Dermis blood vessel endothelial cell (primary cell): ENCODE measurements at regions not wholly inside any gene's neighbourhood (a gene's known extent, or its start where the extent isn't known, plus 50 kb on each side); places are given as distances from the start of the nearest gene placed in this dataset.
"Not testable (repeated sequence)": the region's sequence is repeated elsewhere in the genome, so short reads cannot be mapped to it uniquely, and the experiment has no call there.

Experiments
- DNase-seq: peaks from one replicate; pipeline ENCODE4 v3.0.0; 2010

DNA sequence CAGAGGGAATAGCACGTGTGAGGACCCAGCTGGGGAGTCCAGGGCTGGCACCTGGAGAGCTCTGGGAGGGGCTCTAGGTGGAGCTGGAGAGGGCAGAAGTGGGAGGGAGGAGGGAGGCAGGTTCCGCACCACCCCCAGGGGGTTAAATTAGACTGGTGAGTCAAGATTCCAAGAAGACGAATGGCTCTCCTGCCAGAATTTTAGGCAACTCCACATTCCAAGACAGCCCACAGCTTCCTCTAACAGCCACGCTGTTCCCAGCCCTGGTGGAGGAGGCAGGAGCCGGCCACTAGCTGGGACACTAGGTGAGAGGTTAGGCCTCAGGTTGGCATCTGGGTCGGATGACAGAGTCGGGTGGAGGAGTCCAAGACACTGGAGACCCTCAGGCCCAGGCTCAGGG is 60.2 kb downstream of the TFAP2C start:
- DNase-seq = no peak

DNA sequence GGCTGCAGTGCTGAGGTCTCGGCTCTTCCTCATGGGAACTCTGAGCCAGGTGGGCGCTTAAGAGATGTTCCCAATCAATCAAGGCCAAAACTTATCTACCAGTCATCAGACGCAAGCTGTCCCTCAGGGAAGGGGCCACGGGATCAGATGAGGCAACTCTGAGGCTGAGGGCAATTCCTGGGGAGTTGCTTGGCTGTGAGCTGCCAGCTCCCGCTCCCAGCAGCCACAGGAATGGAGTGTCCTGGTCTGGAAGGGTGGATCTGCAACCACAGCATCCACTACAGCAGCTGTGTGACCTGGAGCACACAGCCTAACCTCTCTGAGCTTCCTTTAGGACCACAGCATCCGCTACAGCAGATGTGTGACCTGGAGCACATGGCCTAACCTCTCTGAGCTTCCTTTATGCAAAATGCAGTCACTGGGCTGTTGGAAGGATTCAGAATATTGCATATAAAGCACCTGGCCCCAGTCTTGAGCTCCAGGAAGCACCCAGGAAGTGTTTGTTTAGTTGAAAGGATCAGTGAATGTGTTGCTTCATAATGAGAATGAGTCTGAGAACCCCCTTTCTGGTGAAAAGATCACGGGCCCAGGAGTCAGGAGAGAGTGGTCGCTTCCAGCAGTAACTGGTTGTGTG is 60.9 kb downstream of the TFAP2C start:
- no peak for DNase-seq

DNA sequence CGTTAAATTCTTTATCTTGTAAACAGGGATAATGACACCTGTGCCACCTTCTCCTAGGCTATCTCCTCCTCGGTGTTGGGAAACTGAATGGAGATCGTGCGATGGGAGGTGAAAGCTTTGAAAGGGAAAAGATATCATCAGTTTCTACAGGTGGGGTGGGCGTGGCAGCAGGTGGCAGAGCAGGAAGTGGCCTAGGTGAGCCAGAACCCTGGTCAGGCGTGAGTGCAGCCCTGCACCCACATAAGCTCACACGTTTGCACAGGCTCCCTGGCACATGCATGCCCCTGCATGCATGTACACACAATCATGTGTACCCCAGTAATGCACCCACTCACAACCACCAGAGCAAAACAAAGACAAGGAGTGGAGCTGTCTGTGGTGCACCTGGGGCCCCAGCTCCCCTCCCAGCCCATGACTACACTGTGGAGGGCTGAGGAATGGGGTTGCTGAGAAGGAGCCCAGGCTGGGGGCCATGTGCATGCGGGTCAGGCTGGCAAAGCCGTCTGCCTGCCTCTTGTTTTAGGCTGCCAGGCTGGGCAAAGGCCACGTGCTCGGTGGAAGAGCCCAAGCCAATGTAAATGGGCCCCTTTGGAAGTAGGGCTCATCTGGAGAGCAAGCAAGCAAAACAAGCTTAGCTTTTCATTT is 61.5 kb downstream of the TFAP2C start:
- no peak for DNase-seq

DNA sequence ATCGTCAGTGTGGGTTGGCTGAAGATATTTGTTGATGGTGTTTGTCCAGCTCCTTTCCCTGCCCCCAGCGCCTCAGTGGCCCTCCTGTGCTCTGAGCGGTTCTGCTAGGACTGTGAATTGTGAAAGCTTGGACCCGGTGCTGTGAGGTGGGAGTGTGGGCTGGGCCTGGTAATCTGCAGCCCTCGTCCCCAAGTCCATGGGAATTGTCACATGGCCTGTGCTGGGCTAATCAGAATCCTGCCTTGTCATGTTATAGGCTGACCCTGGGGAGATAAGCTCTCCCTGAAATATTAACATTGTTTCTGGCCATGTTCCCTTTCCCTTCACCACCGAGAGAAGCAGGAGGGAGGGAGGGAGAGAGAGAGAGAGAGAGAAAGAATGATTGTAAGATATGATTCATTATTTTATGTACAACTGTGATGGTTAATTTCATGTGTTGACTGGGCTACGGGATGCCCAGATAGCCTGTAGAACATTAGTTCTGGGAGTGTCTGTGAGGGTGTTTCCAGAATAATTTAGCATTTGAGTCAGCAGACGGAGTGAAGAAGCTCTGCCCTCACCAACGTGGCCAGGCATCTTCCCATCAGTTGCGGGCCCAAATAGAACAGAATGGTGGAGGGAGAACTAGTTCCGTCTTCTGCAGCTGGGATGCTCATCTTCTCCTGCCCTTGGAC is 62.4 kb downstream of the TFAP2C start:
- DNase-seq = no peak

DNA sequence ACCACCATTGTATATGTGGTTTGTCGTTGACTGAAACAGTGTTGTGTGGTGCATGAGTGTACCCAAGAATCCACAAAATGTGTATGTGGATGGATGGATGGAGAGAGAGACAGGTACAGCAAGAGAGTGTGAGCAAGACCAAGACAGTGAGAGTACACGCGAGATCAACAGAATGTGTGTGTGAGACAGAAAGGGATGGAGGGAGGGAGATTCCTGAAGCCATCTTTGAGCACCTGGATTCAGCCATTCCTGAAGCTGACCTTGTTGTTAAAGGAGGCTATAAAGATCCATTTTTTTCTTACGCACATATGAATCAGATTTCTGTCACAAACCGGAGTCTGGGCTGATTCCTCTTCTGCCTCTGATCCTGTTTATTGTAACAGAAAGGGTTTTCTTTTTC is 64.1 kb downstream of the TFAP2C start:
- no peak for DNase-seq

DNA sequence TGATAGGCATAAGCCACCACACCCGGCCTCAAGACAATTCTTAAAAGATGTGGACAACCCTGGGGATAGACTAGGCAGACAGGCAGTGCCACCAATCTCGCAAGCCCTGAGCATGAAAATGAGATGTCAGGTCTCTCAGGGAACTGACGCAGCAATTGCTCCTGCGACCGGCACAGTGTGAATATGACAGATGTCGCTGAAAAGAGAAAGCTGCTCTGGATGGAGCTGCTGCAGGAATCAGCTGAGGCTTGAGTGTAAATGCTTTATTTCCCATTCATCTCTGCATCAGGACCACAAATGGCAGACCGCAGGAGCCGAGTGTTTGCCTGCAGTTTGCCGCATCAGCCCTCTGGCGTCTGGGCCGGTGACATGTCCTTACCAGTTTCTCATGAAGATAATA is 68.4 kb downstream of the TFAP2C start:
- DNase-seq = no peak

DNA sequence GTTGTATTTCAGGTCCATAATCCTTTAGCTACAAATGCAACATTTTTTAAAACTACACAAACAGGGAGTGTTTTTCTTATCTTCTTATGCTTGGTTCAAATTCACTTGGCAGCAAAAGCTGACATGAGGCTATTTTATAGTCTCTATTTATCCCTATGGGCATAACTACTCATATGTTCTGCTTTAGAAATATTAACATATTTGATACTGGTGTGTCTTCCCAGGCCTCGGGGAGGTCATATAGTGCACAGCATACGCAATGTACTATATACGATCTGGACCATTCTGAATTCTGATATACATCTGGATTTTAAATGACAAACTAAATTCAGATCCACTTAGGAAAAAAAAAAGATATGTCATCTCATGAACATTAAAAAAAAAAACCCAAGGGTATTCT is 69.2 kb downstream of the TFAP2C start:
- no peak for DNase-seq

DNA sequence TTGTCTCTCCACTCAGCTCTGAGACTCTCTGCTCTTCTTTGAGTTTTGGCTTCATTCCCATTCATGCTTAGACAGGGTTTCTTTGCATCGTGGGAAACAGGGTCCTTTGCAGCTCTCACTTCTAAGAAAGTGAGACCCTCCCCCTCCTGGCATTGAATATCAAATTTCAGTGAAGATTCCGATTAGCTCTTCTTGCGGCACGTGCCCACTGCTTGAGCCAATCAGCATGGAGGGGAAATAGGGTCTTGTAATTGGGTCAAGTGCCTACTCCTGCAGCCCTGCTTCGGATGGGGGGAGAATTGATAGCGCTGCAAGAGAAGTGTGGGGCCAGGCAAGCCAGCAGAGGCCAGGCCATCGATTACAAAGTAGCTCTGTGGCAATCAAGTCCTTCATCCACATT is 69.6 kb downstream of the TFAP2C start:
- DNase-seq = no peak

DNA sequence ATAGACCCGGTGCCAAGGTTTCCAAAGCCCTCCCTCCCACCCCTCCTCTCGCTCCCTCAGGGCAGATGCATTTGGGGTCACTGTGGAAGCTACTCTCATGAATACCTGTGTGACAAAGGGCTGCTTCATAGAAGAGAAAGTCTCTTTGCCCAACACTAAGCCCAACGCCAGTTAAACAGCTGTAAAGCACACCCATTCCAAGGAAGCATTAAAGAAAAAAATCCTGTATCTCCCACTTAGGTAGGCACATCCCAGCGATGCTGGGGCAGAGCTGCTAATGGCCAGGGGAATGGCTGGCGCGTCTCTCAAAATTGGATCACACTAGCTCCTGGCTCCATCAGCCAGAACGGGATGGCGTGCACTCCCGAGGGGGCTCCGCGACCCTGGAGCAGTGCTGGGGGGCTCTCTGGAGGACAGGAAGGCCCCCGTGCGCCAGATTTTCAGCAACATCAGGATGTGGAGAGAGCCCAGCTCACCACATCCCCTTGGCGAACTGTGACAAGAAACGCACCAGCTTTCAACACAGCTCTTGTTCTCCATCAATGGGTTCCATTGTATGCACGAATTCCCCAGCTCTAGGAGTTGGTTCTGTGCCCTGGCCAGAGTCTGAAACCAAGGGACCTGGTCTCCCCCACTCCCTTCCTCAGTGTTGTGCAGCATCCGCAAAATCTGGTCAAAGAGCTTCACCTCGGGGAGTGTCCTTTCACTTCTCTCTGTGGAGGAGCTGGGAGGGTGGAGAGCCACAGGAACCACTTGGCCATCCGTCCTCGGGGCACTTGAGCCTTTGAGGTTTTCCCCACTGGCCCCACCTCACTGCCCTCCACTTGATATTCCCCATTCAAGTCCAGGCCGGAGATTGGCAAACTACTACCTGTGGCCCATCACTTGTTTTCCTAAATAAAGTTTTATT is 74.1 kb downstream of the TFAP2C start:
- no peak for DNase-seq

DNA sequence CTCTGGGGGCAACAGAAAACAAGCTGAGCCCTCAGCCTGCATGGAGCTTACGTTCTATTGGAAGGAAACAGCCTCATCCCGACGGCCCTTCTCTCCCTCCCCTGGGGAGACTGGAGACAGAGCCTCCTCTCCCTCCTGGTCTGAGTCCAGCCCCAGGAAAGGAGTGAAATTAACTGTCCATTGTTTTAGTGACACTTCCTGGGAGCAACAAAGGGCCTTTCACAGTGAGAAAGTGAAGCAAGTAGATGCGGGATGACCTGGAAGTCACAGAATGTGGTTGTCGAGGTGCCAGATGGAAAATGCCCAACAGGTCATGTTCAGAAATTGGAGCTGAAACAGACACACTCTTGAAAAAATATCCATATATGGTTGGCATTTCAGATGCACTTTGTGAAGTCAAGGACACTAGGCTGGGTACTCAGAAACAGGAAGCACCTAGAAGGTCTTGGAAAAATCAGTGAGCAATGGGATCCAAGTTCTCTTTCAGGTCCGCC is 77.8 kb downstream of the TFAP2C start:
- no peak for DNase-seq

DNA sequence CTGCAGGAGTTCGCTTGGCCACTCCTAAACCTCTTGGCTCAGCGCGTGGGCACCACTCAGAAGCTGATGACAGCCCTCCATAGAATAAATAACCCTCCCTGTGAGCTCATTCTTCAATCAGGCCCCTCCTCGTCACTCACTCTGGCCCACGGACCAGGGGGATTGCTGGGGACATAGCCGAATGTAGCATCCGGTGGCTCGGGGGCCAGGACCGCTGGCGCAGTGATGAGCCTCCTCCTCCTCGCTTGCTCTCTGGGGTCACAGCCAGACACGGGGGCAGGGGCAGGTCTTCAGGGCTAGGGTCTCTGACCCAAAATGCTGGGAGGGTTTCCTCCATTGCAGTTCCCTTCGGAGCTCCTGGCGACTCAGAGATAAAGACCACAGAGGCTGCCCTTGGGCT is 79.9 kb downstream of the TFAP2C start:
- no peak for DNase-seq

DNA sequence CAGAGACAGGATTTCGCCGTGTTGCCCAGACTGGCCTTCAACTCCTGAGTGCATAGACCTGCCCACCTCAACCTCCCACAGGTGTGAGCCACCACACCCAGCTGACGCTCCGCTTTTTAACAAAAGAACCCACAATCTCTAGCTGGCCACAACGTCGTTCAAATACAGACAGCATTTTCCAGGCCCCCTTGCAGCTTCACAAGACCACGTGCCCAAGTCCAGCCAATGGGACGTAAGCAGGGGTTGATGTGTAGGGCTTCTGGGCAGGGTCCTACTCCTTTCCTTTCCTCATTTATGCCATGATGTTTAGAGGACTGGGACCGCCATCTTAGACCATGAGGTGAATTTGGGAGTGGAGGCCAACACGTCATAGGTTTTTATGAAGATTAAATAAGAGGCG is 81.0 kb downstream of the TFAP2C start:
- DNase-seq = no peak

DNA sequence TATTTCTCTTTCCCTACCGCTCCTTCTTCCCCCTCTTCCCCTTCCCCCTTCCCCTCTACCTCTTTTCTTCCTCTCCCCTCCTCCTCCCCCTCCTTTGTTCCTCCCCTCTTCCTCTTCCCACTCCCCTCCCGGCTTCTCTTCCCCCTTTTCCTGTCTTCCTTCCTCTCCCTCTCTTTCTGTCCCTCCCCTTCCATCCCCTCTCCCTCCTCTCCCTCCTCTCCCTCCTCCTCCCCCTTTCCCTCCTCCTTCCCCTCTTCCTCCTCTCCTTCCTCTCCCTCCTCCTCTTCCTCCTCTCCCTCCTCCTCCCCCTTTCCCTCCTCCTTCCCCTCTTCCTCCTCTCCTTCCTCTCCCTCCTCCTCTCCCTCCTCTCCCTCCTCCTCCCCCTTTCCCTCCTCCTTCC is 81.5 kb downstream of the TFAP2C start:
- not testable (repeated sequence) for DNase-seq

DNA sequence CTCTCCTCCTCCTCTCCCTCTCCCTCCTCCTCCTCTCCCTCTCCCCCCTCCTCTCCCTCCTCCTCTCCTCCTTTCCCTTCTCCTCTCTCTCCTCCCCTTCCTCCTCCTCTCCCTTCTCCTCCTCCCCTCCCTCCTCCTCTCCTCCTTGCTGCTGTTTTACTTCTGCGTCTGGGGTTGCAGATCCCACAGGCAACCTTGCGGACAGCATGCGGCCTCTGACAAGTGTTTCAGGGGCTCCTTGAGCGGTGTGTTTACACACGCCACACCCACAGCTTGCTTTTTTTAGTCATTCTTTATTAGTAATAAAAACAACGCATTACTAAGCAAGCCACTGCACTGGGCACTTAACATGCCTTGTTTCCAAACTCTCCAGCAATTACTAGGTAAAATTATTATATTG is 81.9 kb downstream of the TFAP2C start:
- DNase-seq = no peak

DNA sequence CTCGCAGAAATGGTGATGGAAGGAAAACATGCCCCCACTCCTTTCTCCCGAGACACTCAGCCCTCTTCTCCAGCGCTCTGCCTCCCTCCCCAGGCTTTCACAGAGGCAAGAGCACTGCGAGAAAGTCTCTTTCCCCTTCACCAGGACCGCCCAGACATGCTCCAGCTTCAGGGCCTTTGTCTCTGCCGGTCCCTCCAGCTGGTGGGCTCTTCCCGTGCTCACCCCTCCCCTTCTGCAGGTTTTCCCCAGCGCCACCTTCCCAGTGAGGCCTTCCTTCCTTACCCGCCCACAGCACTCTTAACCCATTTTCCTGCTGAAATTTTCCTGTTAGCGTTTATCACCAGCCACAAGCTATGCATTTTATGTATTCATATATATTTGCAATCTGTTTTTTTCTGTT is 86.2 kb downstream of the TFAP2C start:
- DNase-seq = no peak

DNA sequence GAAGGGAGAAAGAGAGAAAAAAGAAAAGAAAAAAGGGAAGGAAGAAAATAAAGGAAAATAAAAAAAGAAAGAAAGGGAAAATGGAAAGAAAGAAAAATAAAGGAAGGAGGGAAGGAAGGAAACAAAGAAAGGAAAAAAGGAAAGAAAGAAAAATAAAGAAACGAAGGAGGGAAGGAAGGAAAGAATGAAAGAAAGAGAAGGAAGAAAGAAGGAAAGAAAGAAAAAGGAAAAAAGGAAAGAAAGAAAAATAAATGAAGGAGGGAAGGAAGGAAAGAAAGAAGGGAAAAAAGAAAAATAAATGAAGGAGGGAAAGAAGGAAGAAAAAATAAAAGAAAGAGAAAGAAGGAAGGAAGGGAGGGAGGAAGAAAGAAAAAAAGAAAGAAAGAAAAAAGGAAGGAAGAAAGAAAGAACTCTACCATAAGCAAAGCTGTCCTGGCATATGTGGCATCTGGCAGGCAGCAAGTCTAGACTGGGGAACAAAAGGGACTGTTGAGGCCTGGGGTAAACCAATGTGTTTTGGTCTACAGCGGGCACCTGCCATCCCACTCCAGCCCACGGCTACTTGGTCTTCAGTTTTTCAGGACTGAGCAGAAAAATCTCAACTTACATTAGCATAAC is 86.9 kb downstream of the TFAP2C start:
- DNase-seq = no peak

DNA sequence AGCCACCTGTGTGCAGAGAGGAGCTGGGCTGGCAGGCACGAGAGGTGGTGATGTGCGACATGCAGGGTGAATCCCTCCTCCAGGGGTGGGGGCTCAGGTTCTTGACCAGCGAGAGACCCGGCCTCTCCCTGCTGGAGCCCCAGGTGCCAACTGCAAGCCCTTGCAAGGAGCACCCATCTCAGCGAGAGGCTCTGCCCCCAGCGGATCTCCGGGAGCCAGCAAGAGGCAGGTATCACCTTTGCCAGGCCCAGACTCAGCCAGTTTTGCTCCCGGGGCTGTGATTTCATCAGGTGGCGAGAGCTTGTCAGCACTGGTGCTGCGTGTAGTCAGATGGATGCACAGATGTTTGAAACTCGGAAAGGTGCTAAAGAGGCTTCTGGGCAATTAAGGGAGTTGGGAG is 87.7 kb downstream of the TFAP2C start:
- no peak for DNase-seq

DNA sequence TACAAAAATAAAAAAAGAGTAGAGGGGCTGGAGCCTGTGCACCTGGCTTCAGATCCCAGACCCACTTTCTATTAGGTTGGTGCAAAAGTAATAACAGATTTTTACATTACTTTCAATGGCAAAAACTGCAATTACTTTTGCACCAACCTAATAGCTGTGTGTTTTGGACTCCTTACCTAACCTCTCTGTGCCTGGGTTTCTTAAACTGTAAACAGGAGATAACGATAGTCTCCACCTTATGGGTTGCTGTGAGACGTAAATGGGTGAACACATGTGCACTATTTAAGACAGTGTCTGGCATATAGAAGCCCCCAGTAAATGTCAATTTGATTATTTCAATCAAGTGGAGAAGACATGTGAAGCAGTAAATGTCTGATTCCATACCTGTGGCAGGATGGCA is 89.7 kb downstream of the TFAP2C start:
- no peak for DNase-seq

DNA sequence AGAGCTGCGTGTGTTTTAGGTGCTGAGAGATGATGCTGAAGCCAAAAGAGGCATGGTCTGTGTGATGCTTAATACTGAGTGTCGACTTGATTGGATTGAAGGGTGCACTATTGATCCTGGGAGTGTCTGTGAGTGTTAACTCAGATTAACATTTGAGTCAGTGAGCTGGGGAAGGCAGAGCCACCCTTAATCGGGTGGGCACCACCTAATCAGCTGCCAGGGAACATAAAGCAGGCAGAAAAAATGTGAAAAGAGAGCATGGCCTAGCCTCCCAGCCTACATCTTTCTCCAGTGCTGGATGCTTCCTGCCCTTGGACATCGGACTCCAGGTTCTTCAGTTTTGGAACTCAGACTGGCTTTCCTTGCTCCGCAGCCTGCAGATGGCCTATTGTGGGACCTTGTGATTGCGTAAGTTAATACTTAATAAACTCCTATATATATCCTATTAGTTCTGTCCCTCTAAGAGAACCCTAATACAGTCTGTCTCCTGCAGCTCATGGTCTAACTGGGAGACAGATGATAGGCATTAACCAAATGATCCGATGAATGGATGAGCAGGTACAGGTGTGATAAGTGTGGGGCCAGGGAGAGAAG is 91.6 kb downstream of the TFAP2C start:
- DNase-seq = no peak

DNA sequence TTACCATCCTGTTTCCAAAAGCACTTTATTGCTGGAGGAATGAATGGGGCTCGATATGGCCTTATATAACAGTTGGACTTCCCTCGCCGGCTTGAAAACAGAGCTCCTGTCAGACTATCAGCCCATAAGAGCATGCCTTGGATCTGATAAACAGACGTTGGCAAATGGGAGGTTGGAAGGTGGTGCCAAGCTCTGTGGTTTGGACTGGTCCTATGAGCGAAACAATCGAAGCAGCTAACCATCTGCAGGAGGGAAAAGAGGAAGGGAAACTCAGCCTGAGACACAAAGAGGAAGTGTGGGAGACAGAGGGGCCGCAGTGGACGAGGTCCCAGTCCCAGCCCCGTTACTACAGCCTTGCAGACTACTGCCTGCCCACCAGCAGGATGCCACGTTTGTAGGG is 92.9 kb downstream of the TFAP2C start:
- no peak for DNase-seq

DNA sequence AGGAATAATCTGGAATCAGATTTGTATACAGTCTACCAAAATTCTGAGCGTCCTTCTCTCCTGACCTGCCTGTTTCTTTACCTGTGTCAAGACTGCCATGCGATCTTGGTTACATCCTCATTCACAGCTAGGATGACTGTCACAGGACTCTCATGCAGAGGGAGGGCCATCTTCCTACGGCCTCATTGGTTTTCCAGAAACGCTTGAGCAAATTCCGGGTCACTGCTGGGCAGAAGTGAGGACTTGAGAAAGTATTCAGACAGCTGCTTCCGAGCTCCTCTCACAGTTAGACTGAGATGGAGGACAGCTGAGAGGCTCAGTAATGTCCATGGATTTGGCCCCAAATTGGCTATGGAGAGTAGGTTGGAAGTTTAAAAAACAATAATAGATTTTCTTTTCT is 94.2 kb downstream of the TFAP2C start:
- DNase-seq = no peak

DNA sequence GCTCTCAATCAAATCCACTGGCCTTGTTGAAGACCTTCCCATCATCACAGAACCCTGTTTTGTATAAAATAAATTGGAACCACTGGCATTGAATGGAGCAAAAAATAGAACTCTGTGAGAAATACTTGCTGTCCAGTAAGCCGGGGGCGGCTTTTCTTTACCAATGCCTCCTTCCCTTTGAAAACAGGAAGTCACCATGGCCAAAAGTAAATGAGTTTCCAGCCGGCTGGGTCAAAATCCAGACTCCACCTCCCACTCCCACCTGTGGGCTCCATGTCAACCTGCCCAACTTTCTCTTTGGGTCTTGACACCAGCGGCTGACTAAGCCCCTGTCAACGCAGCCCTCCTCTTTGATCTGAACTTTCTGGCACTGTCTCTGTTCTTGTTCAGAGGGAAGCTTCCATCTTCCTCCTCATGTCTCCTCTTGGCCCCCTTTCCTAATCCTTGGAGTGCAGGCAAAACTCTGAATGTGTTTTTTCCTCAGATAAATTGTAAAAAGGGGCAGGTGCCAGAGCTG is 95.2 kb downstream of the TFAP2C start:
- no peak for DNase-seq
